A549 (cell line): ENCODE measurements at regions not wholly inside any gene's neighbourhood (a gene's known extent, or its start where the extent isn't known, plus 50 kb on each side); places are given as distances from the start of the nearest gene placed in this dataset.

Experiments
- CEBPB ChIP-seq, 2 experiments: fragments of >200 bp in 1 of 2; sonication (Bioruptor Twin) in 1 of 2; formaldehyde crosslinking in 1 of 2; IDR thresholded peaks; 2 replicates each; pipeline ENCODE4 v1.6.1; 2012 to 2016
- HDAC2 ChIP-seq: fragments of 200-600 bp; sonication (generic); IDR thresholded peaks from 2 replicates; pipeline ENCODE4 v1.6.1; 2016
- MYC ChIP-seq: IDR thresholded peaks from 2 replicates; pipeline ENCODE4 v1.6.1; 2012; ENCODE audit warnings: mild to moderate bottlenecking, inconsistent platforms, low read length, improper control_type of control experiment, borderline replicate concordance
- POLR2A ChIP-seq: IDR thresholded peaks from 2 replicates; pipeline ENCODE4 v1.6.1; 2012; ENCODE audit warnings: mild to moderate bottlenecking, low read length
- RAD21 ChIP-seq, 2 experiments: fragments of >200 bp in 1 of 2; sonication (Bioruptor Twin) in 1 of 2; formaldehyde crosslinking in 1 of 2; IDR thresholded peaks in 1 of 2; conservative IDR thresholded peaks in 1 of 2; 2 replicates in 1 of 2; 3 replicates in 1 of 2; pipeline ENCODE4 v1.6.1; 2012 to 2018; ENCODE audit warnings: inconsistent platforms in 1 of 2
- RARB ChIP-seq: fragments of 250-450 bp; sonication (Bioruptor Pico); IDR thresholded peaks from 2 replicates; pipeline ENCODE4 v1.8.0; 2021; ENCODE audit warnings: mild to moderate bottlenecking, moderate library complexity
- RFX5 ChIP-seq: fragments of 450-650 bp; IDR thresholded peaks from 2 replicates; pipeline ENCODE4 v1.7.1; 2014; ENCODE audit warnings: antibody characterized with exemption, mild to moderate bottlenecking, moderate library complexity
- SMC3 ChIP-seq: fragments of >200 bp; sonication (Bioruptor Twin); formaldehyde crosslinking; IDR thresholded peaks from 3 replicates; pipeline ENCODE4 v1.6.1; 2018; ENCODE audit warnings: inconsistent platforms
- ZFP36 ChIP-seq: fragments of 450-650 bp; IDR thresholded peaks from 2 replicates; pipeline ENCODE4 v1.6.1; 2014; ENCODE audit warnings: borderline replicate concordance; ENCODE audit not compliant: partially characterized antibody
- TF ChIP-seq, protein P1 (sequence below): fragments of >200 bp; sonication (Bioruptor Twin); formaldehyde crosslinking; IDR thresholded peaks from 3 replicates; pipeline ENCODE4 v1.5.1; 2016

DNA sequence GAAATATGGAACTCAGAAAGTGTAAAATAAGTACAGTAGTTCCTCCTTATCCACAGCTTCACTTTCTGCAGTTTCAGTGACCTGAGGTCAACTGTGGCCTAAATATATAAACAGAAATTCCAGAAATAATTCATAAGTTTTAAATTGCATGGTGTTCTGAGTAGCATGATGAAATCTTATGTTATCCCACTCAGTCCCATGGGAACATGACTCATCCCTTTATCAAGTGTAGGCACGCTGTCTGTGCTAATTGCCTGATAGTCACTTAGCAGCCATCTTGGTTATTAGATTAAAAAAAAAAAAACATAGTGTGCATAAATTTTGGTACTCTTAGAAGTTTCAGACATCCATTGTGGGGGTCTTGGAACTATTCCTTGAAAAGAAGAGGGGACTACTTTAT, 983.4 kb upstream of the ADGRL3 start:
- TF ChIP-seq, protein P1, sequence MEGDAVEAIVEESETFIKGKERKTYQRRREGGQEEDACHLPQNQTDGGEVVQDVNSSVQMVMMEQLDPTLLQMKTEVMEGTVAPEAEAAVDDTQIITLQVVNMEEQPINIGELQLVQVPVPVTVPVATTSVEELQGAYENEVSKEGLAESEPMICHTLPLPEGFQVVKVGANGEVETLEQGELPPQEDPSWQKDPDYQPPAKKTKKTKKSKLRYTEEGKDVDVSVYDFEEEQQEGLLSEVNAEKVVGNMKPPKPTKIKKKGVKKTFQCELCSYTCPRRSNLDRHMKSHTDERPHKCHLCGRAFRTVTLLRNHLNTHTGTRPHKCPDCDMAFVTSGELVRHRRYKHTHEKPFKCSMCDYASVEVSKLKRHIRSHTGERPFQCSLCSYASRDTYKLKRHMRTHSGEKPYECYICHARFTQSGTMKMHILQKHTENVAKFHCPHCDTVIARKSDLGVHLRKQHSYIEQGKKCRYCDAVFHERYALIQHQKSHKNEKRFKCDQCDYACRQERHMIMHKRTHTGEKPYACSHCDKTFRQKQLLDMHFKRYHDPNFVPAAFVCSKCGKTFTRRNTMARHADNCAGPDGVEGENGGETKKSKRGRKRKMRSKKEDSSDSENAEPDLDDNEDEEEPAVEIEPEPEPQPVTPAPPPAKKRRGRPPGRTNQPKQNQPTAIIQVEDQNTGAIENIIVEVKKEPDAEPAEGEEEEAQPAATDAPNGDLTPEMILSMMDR: no peak
- TF ChIP-seq RAD21 (conservative IDR thresholded peaks at IDR 0.05 in 1 of 2, IDR thresholded peaks at IDR 0.05 in 1 of 2) (no peak), RFX5 (no peak), CEBPB (IDR thresholded peaks at IDR 0.05) (no peak), SMC3 (no peak), MYC (no peak), ZFP36 (no peak), RARB (CRISPR knock-in tag) (no peak), HDAC2 (no peak), POLR2A (no peak)
